Effector memory CD4-positive, alpha-beta T cell (primary cell): ENCODE measurements at regions not wholly inside any gene's neighbourhood (a gene's known extent, or its start where the extent isn't known, plus 50 kb on each side); places are given as distances from the start of the nearest gene placed in this dataset.

Experiments
- DNase-seq, 3 donors: peaks; one replicate each; pipeline ENCODE4 v3.0.0-alpha.2; 2020
- H3K27ac ChIP-seq: 2 replicates; pipeline ENCODE4 v1.7.0; 2013; ENCODE audit warnings: mild to moderate bottlenecking, low read length, moderate library complexity; ENCODE audit not compliant: insufficient read depth, poor library complexity, severe bottlenecking
- H3K27me3 ChIP-seq: replicated peaks from 2 replicates; pipeline ENCODE4 v1.7.0; 2013; ENCODE audit warnings: mild to moderate bottlenecking, low read length; ENCODE audit not compliant: insufficient read depth, control insufficient read depth, poor library complexity, severe bottlenecking
- H3K36me3 ChIP-seq: 2 replicates; pipeline ENCODE4 v1.7.0; 2013; ENCODE audit warnings: mild to moderate bottlenecking, low read length, moderate library complexity; ENCODE audit not compliant: control insufficient read depth, insufficient read depth
- H3K4me1 ChIP-seq: 2 replicates; pipeline ENCODE4 v1.7.0; 2013; ENCODE audit warnings: low read length, mild to moderate bottlenecking; ENCODE audit not compliant: control insufficient read depth, insufficient read depth, poor library complexity, severe bottlenecking
- H3K4me3 ChIP-seq: 2 replicates; pipeline ENCODE4 v1.7.0; 2013; ENCODE audit warnings: low read length, low read depth, mild to moderate bottlenecking; ENCODE audit not compliant: insufficient read depth, poor library complexity, severe bottlenecking
- H3K9me3 ChIP-seq: 2 replicates; pipeline ENCODE4 v1.7.0; 2013; ENCODE audit warnings: mild to moderate bottlenecking, low read length, moderate library complexity; ENCODE audit not compliant: control insufficient read depth

DNA sequence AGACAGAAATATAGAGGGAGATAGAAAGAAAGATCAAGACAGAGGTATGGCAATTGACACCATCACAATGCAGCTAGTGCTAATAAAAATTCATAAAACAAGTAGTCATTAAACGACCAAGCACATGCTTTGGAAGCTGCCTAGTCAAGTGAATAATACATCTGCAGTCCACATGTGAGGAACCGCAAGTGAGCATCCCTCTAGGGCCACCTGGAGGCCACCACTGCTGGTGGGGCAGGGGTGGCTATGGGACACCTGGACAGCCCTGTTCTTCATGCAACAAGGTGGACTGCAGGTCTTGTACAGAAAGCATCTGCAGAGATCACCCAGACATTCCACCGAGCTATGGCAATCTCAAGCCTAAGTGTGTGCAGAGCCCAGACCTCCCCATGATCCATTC, 451.1 kb upstream of the PFKP start:
- Histone ChIP-seq H3K9me3 (peaks cover 5% of the 10 kb centered on the region), H3K4me3 (no peak overlapping the region), H3K27ac (no peak overlapping the region), H3K4me1 (no peaks in the 10 kb centered on the region), H3K36me3 (no peaks in the 10 kb centered on the region), H3K27me3 (no peaks in the 10 kb centered on the region)
- DNase-seq, result no peak

DNA sequence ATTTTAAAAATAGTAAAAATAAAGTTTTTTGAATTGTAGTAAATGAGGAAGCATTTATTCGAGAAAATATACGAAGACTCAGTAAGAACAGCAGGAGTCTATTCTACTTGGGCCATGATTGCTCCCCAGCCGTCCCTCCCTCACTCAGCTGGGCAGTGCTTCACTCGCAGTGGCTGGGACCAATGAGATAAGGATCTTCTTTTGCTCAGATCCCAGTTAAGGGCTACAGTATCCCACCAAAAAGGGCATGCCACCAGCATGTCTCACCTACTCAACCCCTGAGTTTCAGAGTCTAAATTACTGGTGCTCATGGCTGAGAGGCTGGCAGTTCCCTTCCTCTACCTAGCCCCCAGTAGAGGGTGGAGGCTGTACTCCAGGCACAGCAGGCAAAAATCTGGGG, 455.7 kb upstream of the PFKP start:
- Histone ChIP-seq H3K9me3 (no peaks in the 10 kb centered on the region), H3K4me1 (no peaks in the 10 kb centered on the region), H3K36me3 (no peaks in the 10 kb centered on the region), H3K27ac (no peak overlapping the region), H3K4me3 (no peak overlapping the region), H3K27me3 (no peaks in the 10 kb centered on the region)
- no peak for DNase-seq

DNA sequence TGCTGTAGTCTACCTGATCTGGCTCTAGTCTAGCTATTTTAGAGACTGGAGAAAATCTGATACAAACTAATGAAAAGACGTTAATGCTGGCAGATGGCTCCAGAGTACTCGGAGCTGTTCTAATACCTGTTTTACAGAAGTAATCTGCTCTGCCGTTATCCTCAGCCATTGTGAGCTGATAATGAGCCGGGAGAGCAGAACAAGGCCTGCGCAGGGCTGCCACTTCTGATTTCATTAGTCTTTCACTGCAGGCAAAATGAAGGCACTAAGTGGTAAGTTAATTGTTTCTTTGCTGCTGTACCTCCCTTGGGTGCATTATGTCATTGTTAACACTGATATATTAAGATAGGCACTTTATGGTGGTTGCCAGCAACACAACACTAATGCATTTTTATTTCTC, 456.4 kb upstream of the PFKP start:
- no peaks in the 10 kb centered on the region for H3K27me3 ChIP-seq
- no peaks in the 10 kb centered on the region for H3K9me3 ChIP-seq
- no peaks in the 10 kb centered on the region for H3K36me3 ChIP-seq
- H3K27ac ChIP-seq, result no peak overlapping the region
- H3K4me1 ChIP-seq, result no peaks in the 10 kb centered on the region
- DNase-seq, result no peak
- H3K4me3 ChIP-seq, result no peak overlapping the region

DNA sequence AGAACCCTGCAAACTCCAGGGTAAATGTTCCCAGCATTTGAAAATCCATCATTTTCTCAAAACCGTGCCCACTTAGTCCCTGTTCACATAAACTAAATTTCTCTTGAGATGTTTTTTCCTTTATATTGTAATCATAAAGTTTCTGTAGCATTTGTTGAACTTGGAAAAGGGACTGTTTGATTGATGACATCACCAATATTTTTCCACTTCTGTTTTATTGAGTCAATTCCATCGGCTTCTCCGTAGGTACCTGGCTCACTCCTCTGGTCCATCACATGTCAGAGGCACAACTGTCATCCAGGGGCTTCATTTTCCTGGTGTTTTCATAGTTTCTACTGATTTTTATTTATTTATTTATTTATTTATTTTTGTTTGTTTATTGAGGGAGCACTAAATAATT, 462.5 kb upstream of the PFKP start:
- Histone ChIP-seq H3K27me3 (no peaks in the 10 kb centered on the region), H3K4me1 (no peaks in the 10 kb centered on the region), H3K27ac (no peak overlapping the region), H3K4me3 (no peak overlapping the region), H3K9me3 (no peaks in the 10 kb centered on the region), H3K36me3 (no peaks in the 10 kb centered on the region)
- DNase-seq, result no peak

DNA sequence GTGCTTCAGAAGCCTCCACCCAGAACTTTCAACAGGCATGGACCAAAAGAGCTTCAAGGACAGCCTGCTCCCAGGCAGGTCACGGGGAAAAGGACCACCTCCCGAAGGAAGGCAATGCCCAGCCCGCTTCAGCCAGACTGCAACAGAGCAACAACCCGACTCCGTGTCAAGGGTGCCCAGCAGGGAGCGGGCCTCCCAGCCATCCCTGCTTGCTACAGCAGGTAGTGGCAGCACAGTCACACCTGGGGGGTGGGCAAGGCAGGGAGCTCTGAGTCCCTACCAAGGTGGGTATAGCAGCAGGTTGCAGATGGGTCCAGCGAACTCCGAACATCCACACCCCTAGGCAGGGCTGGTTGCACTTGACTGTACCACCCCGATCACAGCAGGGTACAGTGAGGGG, 467.8 kb upstream of the PFKP start:
- DNase-seq, result no peak
- no peaks in the 10 kb centered on the region for H3K4me1 ChIP-seq
- H3K27ac ChIP-seq, result no peak overlapping the region
- H3K4me3 ChIP-seq, result no peak overlapping the region
- no peaks in the 10 kb centered on the region for H3K27me3 ChIP-seq
- H3K9me3 ChIP-seq, result no peaks in the 10 kb centered on the region
- H3K36me3 ChIP-seq, result no peaks in the 10 kb centered on the region

DNA sequence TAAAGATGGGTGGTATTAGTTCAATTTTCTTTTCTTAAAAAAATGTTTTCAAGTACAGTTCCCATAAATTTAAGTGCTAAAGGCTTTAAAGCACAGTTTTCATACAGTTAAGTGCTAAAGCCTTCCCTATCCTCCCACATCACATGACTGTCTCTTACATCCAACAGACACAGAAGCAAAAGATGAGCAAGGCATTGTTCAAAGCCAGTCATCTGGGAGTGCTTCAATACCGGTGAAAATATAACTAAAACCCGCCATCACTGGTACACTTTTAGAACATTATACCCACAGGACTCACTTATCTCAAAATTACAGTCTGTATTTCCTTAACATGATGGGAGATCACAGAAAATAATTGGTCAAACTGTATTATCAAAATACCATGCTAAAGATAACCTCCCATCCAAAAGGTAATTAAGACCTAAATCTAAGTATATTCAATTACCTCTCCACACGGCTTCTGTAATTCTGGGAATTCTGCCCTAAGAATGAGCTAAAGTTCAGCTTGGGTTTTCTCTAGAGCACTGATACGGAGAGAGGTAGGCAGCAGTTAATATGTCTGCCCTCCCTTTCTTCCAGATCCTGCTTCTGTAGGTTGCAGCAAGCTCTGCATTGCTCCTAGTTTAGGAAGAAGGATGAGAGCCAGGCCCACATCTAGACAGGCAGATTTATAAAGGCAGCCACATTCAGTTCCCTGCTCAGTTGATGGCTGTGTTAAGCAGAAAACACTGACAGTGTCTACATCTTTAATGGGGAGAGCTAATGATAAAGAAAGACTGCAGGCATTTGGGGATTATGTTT, 474.8 kb upstream of the PFKP start:
- H3K4me1 ChIP-seq, result no peaks in the 10 kb centered on the region
- H3K36me3 ChIP-seq, result no peaks in the 10 kb centered on the region
- H3K9me3 ChIP-seq, result no peaks in the 10 kb centered on the region
- H3K27ac ChIP-seq, result no peak overlapping the region
- no peak for DNase-seq
- H3K27me3 ChIP-seq, result no peaks in the 10 kb centered on the region
- no peak overlapping the region for H3K4me3 ChIP-seq

DNA sequence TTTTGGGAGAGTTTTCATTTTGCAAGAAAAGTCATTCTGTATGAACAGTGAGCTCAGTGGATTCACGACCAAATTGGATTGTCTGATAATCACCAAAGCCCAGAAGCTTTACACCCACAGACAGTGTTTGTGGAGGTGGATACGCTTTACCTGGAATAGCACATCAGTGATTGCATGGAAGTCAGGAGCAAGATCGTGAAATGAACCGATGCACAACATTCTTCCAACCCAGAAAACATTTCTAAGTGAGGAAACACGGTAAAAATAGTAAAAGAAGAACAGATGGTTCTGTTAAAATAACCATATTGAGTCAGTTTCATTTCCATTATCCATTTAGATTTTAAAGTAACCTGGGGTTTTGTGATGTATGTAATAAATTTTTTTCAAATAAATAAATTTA, 478.2 kb upstream of the PFKP start:
- no peaks in the 10 kb centered on the region for H3K36me3 ChIP-seq
- H3K27ac ChIP-seq, result no peak overlapping the region
- no peak overlapping the region for H3K4me3 ChIP-seq
- H3K9me3 ChIP-seq, result no peaks in the 10 kb centered on the region
- no peaks in the 10 kb centered on the region for H3K4me1 ChIP-seq
- DNase-seq, result no peak
- no peaks in the 10 kb centered on the region for H3K27me3 ChIP-seq

DNA sequence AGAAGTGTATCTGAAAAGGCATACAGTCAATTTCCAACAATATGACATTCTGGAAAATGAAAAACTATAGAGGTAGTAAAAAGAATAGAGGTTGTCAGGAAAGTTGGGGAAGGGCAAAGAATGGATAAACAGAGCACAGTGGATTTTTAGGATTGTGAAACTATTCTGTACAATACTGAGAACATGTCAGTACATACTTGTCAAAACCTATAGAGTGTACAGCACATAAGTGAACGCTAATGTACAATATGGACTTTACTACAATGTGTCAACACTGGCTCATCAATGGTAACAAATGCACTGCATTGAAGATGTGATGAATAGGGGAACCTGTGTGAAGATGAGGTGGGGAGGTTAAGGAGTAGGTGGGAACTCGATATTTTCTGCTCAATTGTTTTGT, 483.0 kb upstream of the PFKP start:
- no peak for DNase-seq
- Histone ChIP-seq H3K27me3 (no peaks in the 10 kb centered on the region), H3K9me3 (no peaks in the 10 kb centered on the region), H3K4me1 (no peaks in the 10 kb centered on the region), H3K27ac (no peak overlapping the region), H3K36me3 (no peaks in the 10 kb centered on the region), H3K4me3 (no peak overlapping the region)

DNA sequence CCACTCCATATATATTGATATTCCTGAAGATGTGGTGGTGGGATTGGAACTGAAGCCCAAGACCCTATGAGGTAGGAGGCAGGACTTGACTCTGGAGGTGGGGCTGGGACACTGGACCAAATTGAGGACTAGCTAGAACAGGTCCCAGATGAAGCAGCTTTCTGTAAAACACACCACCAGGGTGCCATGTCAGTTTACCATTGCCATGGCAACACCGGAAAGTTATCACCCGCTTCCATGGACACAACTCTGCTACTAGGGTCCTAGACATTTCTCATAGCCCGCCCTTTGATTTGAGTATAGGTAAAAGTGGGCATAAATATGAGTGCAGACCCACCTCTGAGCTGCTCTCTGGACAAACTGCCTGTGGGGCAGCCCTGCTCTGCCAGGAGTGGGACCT, 490.5 kb upstream of the PFKP start:
- Histone ChIP-seq H3K9me3 (no peaks in the 10 kb centered on the region), H3K27me3 (no peaks in the 10 kb centered on the region), H3K27ac (no peak overlapping the region), H3K36me3 (no peaks in the 10 kb centered on the region), H3K4me3 (no peak overlapping the region), H3K4me1 (no peaks in the 10 kb centered on the region)
- no peak for DNase-seq

DNA sequence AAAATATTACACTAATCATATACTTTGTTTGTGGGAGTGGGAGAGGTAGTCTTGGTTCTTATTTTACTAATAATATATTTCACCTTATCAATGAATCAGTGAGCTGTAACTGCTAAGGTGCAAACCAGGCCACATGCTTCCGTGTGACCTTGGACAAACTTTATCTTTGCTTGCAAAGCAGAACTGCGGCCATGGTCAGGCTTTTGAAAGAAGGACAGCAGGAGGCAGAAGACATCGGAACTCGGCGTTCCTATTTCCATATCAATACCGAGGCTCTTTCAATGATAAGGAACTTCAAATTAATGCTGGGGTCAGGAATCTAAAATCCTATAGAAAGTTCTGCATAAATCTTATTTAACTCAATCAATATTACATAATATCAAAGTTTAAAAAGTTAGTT, 491.9 kb upstream of the PFKP start:
- Histone ChIP-seq H3K27me3 (no peaks in the 10 kb centered on the region), H3K9me3 (no peaks in the 10 kb centered on the region), H3K4me1 (no peaks in the 10 kb centered on the region), H3K27ac (no peak overlapping the region), H3K4me3 (no peak overlapping the region), H3K36me3 (no peaks in the 10 kb centered on the region)
- DNase-seq, result no peak
